ENCODE measurements at regions not wholly inside any gene's neighbourhood (a gene's known extent, or its start where the extent isn't known, plus 50 kb on each side); places are given as distances from the start of the nearest gene placed in this dataset.
A peak's percentile ranks its signal among the peaks of the same experiment; 100 is the strongest.

DNA sequence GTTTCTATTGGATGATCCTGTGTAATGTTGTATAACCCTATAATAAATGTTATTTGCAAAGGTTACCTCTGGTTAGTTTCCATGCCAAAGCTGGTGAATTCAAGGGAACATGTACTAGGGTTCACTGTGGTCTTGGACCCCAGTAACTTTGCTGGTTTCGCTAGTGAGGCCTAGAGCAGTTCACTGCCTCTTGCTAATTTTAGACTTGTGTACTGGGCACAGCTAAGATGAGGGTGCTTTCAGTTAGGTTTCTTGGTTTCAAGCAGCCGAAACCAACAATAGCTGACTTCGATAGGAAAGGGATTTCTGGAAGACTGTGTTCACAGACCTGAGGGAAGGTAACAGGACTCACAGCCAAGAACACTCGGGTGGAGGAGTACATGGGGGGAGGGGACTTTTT is 215.5 kb upstream of the BCOR start:
- ATAC-seq (no peak), DNase-seq (no peak)
- H3K4me3 Mint-ChIP-seq: no peak overlapping the region
- no peaks in the 10 kb centered on the region for H3K4me1 Mint-ChIP-seq
- no peaks in the 10 kb centered on the region for H3K27me3 Mint-ChIP-seq
- H3K27ac Mint-ChIP-seq: no peak overlapping the region
- H3K9me3 Mint-ChIP-seq: peaks cover 9 to 12% of the 10 kb centered on the region in 2 donors

DNA sequence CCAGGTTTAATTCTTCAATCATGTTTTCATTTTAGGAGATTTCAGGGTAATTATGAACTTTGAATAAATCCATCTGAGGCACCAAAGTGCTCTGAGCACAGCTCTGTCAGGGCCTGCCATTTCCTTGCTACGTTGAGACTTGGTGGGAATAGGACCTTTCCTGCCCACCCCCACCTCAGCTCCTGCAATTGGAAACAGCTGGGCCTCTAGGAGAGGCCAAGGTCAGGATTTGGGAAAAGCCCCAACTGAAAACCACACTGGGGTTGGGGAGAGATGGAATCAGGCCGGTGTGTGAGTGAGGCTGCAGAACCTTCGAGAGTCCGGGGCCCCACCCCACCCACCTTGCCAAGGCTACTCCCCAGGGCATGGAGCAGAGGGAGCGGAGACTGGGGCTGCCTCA is 212.7 kb upstream of the BCOR start:
- DNase-seq (no peak), ATAC-seq (no peak)
- Mint-ChIP-seq H3K4me1 (no peaks in the 10 kb centered on the region), H3K27me3 (no peaks in the 10 kb centered on the region), H3K9me3 (no peaks in the 10 kb centered on the region), H3K4me3 (no peak overlapping the region), H3K27ac (no peak overlapping the region)

DNA sequence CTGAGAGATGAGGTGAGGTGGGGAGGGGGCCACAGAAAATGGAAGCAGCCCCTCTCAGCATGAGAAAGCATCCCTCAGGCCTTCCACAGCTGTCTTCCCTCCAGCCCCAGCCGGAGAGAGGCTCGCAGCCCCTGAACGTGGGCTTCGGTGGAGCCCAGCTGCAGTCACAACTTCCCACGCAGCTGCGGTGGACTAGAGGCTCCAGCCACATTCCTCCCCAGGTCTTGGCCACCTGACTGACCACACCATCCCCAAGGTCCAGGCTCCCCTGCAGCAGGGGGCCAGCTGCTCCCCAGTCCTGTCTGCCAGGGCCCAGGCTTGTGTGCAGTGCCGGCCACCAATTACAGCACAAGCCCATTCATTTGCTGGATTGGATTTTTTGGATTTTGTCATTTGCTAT is 212.3 kb upstream of the BCOR start:
- ATAC-seq: no peak
- Mint-ChIP-seq H3K9me3 (no peaks in the 10 kb centered on the region), H3K27me3 (no peaks in the 10 kb centered on the region), H3K27ac (no peak overlapping the region), H3K4me1 (no peaks in the 10 kb centered on the region), H3K4me3 (no peak overlapping the region)
- no peak for DNase-seq

DNA sequence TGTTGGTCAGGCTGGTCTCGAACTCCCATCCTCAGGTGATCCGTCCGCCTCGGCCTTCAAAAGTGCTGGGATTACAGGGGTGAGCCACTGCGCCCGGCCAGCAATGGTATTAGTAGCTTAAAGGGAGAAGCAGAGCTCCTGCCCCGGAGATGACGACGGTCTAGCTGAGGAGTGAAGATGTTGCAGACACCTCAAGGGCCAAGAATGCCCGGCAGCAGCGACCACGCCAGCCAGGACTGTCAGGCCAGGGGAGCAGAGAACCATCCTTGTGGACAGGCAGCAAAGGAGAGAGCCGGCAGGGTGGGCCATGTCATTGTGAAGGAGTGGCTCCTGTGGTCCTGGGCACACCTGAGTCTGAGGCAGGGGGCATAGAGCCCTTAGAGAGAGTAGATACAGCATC is 210.1 kb upstream of the BCOR start:
- DNase-seq: no peak
- no peak for ATAC-seq
- Mint-ChIP-seq H3K9me3 (no peaks in the 10 kb centered on the region), H3K27me3 (no peaks in the 10 kb centered on the region), H3K4me1 (peaks cover 11% of the 10 kb centered on the region), H3K27ac (no peak overlapping the region), H3K4me3 (no peak overlapping the region)

DNA sequence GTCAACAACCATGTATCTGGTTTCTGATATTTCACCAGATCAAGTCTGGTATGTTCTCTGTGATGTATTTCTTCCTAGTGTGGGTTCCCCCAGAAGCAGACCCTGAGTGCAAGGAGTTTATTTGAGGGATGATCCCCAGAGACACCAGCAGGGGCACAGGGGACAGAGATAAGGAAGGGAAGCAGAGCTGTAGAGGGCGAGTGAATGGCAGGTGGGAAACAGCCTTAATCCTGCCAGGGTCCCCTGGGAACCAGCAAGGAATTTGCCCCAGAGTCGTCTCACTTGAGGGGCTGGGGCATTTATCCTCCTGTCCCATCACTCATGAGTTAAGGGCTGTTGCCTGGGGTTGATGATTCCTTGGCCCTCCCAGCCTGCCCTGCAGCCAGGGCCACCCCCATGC is 206.4 kb upstream of the BCOR start:
- ATAC-seq (no peak), DNase-seq (no peak)
- H3K27ac Mint-ChIP-seq: peak overlapping the region in 1 of 2 donors; percentile 71
- H3K4me1 Mint-ChIP-seq: peaks cover 17% of the 10 kb centered on the region
- no peaks in the 10 kb centered on the region for H3K27me3 Mint-ChIP-seq
- no peaks in the 10 kb centered on the region for H3K9me3 Mint-ChIP-seq
- no peak overlapping the region for H3K4me3 Mint-ChIP-seq

DNA sequence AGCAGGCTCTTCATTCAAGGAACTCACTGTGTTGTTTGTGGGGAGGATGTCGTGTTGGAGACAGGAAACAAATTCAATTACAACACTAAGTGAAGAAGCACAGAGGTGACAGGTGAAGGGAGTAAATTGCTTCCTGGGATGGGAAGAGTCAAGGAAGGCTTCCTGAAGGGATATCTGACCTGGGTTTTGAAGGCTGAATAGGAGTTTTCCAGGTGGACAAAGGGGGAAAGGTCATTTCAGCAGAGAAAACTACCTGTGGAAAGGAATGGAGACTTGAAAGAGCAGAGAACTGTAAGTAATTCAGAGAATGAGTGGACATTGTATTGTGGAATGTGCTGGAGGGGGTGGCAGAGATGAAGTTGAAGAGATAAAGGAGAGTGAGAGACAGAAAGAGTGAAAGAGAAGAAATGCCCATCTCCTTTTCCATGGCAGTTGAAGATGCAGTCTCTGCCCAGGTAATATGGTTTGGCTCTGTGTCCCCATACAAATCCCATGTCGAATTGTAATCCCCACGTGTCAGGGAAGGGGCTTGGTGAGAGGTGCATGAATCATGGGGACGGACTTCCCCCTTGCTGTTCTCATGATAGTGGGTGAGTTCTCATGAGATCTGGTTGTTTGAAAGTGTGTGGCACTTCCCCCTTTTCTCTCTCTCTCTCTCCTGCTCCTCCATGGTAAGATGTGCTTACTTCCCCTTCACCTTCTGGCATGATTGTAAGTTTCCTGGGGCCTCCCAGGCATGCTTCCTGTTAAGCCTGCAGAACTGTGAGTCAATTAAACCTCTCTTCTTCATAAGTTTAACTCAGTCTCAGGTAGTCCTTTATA is 205.7 kb upstream of the BCOR start:
- peak overlapping the region in 1 of 2 donors; percentile 28 for H3K27ac Mint-ChIP-seq
- no peak for ATAC-seq

DNA sequence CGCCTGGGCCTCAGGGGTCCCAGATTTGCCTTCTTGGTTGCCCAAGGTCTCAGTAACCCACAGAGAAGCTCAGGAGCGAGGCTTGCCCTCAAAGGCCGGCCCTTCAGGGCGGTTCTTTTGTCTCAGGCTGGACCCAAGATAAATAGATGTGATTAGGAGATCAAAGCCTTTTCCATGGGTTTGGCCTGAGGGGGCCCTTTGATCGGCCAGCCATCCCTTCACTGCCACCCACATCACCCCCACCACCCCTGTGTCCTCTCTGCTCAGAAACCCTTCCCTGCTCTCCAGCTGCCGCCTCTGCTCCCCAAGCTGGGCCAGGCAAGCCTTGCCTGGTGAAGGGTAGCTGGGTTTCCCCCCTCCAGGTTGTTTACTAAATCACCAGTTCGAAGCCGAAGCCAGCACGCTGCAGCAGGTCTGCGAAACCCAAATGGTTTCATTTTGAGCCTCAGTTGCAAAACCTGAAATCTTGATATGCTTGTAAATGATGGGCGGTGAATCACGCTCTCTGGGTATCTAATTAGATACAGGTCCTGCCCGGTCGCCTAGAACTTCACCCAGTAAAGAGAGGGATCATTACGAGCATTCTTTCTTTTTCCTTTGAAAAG is 202.6 kb upstream of the BCOR start:
- H3K27ac Mint-ChIP-seq: peak overlapping the region in 1 of 2 donors; percentile 6
- H3K27me3 Mint-ChIP-seq: no peaks in the 10 kb centered on the region
- no peaks in the 10 kb centered on the region for H3K9me3 Mint-ChIP-seq
- DNase-seq (peak in 1 of 2 donors; percentile 28), ATAC-seq (peak; percentile 76)
- peaks cover 20% of the 10 kb centered on the region for H3K4me1 Mint-ChIP-seq
- no peak overlapping the region for H3K4me3 Mint-ChIP-seq

More for the DNA sequence above, 205.7 kb upstream of the BCOR start:
- Mint-ChIP-seq H3K27me3 (no peaks in the 10 kb centered on the region), H3K4me1 (peaks cover 20% of the 10 kb centered on the region), H3K9me3 (no peaks in the 10 kb centered on the region), H3K4me3 (no peak overlapping the region)
- DNase-seq: no peak

DNA sequence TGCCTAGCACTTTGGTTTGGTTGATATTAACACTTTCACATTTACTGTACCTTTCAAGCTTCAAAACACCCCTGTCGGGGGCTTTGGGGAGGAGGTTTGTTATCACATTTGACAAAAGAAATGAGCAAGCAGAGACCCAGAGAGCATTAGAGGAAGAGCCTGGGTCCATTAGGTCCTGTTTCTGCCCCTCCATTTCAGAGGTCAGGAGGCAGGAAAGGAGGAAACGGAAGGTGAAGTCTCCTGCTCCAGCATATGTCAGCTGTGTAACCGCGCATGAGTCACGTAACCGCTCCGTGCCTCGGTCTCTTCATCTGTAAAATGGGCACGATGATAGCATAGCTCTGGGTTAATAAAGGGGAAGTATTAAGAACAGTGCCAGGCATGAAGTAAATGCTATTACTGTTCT is 201.9 kb upstream of the BCOR start:
- ATAC-seq (no peak), DNase-seq (no peak)
- Mint-ChIP-seq H3K27me3 (no peaks in the 10 kb centered on the region), H3K4me3 (no peak overlapping the region), H3K9me3 (no peaks in the 10 kb centered on the region), H3K27ac (no peak overlapping the region), H3K4me1 (peaks cover 20% of the 10 kb centered on the region)

DNA sequence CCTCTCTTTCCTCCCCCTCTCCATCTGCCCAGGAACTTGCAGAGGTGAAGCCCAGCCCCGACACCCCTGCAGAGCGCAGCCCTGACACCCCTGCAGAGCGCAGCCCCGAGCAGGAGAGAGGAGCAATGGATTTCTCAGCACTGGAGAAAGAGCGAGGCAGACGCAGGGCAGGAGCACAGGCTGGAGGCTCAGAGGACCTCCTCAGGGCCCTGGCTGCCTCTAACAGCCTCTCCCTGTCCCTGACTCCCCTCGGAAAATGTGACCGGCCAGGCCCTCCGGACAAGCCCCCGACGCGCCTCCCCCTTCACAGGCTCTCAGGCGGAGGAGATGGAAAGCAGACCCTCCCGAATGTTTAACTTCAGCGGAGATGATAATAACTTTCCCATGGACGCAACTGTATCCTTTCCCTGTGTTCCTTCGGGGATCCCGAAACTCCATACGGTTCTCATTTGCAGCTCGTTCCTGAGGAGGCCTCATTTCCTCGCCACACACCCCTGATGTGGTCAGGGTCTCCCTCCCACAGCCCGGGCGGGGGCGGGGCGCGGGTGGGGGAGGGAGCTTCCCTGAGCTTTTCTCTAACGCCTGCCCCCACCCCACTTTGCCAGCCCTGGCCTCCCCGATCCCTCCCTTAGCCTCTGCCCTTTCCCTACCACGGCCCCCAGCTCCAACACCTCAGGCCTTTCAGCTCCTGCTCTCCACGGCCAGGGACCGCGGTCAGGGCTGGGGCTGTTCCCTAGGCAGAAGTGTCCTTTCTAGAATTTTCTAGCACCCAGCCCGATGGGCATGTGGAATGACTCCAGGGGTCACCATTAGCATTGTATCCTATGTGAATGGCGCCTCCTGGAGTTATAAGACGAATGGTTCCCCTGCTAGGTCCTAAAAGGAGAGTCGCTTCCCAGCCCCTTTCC is 201.1 kb upstream of the BCOR start:
- peaks cover 17% of the 10 kb centered on the region for H3K4me1 Mint-ChIP-seq
- no peaks in the 10 kb centered on the region for H3K27me3 Mint-ChIP-seq
- ATAC-seq (no peak), DNase-seq (no peak)
- no peak overlapping the region for H3K4me3 Mint-ChIP-seq
- H3K27ac Mint-ChIP-seq: no peak overlapping the region
- H3K9me3 Mint-ChIP-seq: no peaks in the 10 kb centered on the region

DNA sequence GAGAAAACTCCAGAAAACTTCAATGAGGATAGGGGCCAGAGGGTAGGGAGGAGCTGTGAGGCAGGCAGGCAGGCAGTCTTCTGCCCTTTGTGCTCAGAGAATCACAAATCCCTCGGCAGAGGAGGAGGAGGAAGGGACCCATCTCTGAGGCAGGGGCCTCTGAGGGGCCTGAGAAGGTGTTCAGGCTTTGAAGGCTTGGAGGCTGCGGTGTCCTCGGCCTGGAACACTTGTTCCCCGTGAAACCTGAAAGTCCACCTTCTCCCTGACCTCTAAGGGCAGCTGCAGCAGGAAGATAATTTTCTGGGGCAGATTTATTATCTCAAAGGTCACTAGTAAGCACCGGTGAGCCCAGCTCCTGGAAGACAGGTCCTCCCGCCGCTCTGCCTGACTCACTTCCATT is 200.3 kb upstream of the BCOR start:
- DNase-seq: no peak
- ATAC-seq: no peak
- no peaks in the 10 kb centered on the region for H3K27me3 Mint-ChIP-seq
- H3K9me3 Mint-ChIP-seq: no peaks in the 10 kb centered on the region
- no peak overlapping the region for H3K27ac Mint-ChIP-seq
- H3K4me1 Mint-ChIP-seq: peaks cover 10% of the 10 kb centered on the region
- H3K4me3 Mint-ChIP-seq: no peak overlapping the region

DNA sequence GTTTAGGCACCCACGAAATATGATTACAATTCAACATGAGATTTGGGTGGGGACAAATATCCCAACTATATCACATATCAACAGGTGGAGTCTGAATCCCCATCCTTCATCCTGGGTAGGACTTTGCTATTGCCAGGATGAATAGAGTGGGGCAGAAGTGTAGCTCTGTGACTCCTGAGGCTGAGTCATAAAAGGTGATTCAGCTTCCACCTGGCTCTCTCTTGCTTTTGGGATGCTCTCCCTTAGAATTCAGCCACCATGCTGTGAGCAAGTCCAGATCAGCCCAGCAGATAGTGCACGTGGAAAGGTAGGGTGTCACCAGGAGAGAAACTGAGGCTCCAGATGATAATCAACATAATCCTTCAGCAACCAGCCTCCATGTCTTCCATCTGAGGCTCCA is 193.8 kb upstream of the BCOR start:
- Mint-ChIP-seq H3K27ac (no peak overlapping the region), H3K9me3 (no peaks in the 10 kb centered on the region), H3K4me3 (no peak overlapping the region), H3K27me3 (no peaks in the 10 kb centered on the region), H3K4me1 (no peaks in the 10 kb centered on the region)
- no peak for DNase-seq
- ATAC-seq: no peak

DNA sequence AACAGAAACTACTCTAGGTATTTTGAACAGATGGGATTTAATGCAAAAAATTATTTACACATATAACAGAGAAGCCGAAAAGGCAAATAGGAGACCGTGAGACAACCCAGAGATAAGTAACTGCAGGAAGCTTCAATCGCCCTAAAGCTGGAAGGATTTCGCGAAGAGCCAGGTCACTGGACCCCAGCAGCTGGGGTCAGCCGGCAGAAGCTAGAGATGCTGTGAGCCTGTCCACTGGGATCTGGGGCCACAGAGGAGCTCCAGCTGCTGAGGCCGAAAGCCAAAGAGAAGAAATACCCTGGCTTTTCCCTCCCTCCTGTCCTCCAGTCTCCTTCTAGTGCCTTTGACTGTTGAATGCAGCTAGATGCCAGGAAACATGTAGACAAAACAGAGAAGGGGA is 192.8 kb upstream of the BCOR start:
- Mint-ChIP-seq H3K27me3 (no peaks in the 10 kb centered on the region), H3K9me3 (peaks cover 0 to under 1% of the 10 kb centered on the region in 2 donors), H3K27ac (no peak overlapping the region), H3K4me1 (no peaks in the 10 kb centered on the region), H3K4me3 (no peak overlapping the region)
- DNase-seq (no peak), ATAC-seq (no peak)

DNA sequence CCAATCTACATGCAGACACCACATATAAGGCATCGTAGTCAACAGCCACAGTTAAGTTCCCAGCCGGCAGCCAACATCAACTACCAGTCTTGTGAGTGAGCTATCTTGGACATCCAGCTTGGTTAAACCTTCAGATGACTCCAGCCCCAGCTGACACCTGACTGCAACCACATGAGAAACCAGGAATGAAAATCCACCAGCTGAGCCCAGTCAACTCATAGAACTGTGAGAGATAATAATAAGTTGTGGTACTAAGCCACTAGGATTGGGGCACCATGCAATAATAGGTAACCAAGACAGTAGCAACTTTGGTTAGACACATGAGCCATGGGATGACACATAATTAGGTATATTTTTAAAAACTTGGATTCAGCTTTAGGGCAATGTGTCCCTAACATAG is 188.1 kb upstream of the BCOR start:
- H3K9me3 Mint-ChIP-seq: peaks cover 4 to 9% of the 10 kb centered on the region in 2 donors
- no peaks in the 10 kb centered on the region for H3K27me3 Mint-ChIP-seq
- H3K4me3 Mint-ChIP-seq: no peak overlapping the region
- peaks cover 14% of the 10 kb centered on the region for H3K4me1 Mint-ChIP-seq
- ATAC-seq: no peak
- no peak for DNase-seq
- no peak overlapping the region for H3K27ac Mint-ChIP-seq

DNA sequence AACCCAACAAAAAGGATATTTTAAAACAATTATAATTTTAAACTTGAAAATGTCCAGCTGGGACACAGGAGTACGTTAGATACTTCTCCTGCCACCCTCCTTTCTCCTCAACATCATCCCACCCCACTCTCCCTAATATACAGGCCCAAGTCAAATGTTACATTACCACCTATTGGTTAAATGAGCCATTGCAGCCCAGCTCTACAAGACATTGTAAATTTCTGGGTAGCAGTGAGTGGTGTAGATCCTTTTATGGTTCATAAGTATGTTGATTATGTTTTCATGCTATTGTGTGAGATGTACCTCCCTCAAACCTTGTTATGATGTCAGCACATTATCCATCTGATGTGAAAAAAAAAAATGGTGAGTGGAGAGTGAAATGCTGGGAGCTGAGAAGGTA is 187.1 kb upstream of the BCOR start:
- H3K9me3 Mint-ChIP-seq: peaks cover 4 to 9% of the 10 kb centered on the region in 2 donors
- no peak overlapping the region for H3K4me3 Mint-ChIP-seq
- H3K4me1 Mint-ChIP-seq: peaks cover 14% of the 10 kb centered on the region
- no peaks in the 10 kb centered on the region for H3K27me3 Mint-ChIP-seq
- no peak overlapping the region for H3K27ac Mint-ChIP-seq
- ATAC-seq (no peak), DNase-seq (no peak)

DNA sequence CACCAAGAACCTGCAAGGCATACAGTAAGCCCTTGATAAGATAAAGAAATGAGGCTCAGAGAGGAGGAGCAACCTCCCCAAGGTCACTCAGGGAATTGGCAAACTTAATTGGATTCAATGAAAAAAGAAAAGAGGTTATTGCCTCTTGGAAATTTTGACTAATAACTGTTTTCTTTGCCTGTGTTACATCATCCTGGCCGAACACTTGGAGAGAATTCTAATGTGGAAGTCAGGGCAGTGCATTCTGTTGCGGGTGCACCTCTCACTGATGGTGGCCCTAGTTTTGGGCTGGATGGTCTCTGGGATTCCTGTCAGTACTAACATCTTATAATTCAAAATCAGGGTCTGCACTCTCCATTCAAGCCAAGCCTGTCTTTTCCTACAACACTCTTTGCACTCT is 186.2 kb upstream of the BCOR start:
- no peak overlapping the region for H3K4me3 Mint-ChIP-seq
- H3K9me3 Mint-ChIP-seq: peaks cover 4 to 9% of the 10 kb centered on the region in 2 donors
- no peaks in the 10 kb centered on the region for H3K27me3 Mint-ChIP-seq
- H3K4me1 Mint-ChIP-seq: peaks cover 18% of the 10 kb centered on the region
- ATAC-seq (no peak), DNase-seq (no peak)
- H3K27ac Mint-ChIP-seq: no peak overlapping the region
